ENCODE measurements at regions not wholly inside any gene's neighbourhood (a gene's known extent, or its start where the extent isn't known, plus 50 kb on each side); places are given as distances from the start of the nearest gene placed in this dataset.

- no peak for TF ChIP-seq FOXM1 (IDR thresholded peaks at IDR 0.05; ENCODE audit: borderline replicate concordance)
- TF ChIP-seq HDGF (IDR thresholded peaks at IDR 0.05; ENCODE audit: borderline replicate concordance): no peak
- TF ChIP-seq L3MBTL2 (conservative IDR thresholded peaks at IDR 0.05): no peak
- no peak for TF ChIP-seq ARNT (IDR thresholded peaks at IDR 0.05)
- TF ChIP-seq SP1 (IDR thresholded peaks at IDR 0.05): no peak
- TF ChIP-seq NFRKB (IDR thresholded peaks at IDR 0.05): no peak
- TF ChIP-seq ELF4 (IDR thresholded peaks at IDR 0.05): no peak
- no peak for TF ChIP-seq TARDBP (IDR thresholded peaks at IDR 0.05)
- TF ChIP-seq, protein P1, sequence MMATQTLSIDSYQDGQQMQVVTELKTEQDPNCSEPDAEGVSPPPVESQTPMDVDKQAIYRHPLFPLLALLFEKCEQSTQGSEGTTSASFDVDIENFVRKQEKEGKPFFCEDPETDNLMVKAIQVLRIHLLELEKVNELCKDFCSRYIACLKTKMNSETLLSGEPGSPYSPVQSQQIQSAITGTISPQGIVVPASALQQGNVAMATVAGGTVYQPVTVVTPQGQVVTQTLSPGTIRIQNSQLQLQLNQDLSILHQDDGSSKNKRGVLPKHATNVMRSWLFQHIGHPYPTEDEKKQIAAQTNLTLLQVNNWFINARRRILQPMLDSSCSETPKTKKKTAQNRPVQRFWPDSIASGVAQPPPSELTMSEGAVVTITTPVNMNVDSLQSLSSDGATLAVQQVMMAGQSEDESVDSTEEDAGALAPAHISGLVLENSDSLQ (IDR thresholded peaks at IDR 0.05): no peak
- no peak for TF ChIP-seq BHLHE40 (IDR thresholded peaks at IDR 0.05; ENCODE audit: borderline replicate concordance)
- no peak for TF ChIP-seq FOXA1 (IDR thresholded peaks at IDR 0.05)
- no peak for TF ChIP-seq SUZ12 (IDR thresholded peaks at IDR 0.05)
- TF ChIP-seq ZNF384 (IDR thresholded peaks at IDR 0.05): no peak
- no peak for TF ChIP-seq CTBP1 (IDR thresholded peaks at IDR 0.05; ENCODE audit: borderline replicate concordance)
- no peak for TF ChIP-seq LEF1 (IDR thresholded peaks at IDR 0.05; ENCODE audit: borderline replicate concordance)
- CTCF ChIA-PET: no interaction called here
- DNase-seq (ENCODE audit: extremely low spot score): no peak
- POLR2A ChIA-PET: no interaction called here
These were observed 333.9 kb upstream of the TLE4 start for GRCh38 chr9:79237861-79238260.

DNA sequence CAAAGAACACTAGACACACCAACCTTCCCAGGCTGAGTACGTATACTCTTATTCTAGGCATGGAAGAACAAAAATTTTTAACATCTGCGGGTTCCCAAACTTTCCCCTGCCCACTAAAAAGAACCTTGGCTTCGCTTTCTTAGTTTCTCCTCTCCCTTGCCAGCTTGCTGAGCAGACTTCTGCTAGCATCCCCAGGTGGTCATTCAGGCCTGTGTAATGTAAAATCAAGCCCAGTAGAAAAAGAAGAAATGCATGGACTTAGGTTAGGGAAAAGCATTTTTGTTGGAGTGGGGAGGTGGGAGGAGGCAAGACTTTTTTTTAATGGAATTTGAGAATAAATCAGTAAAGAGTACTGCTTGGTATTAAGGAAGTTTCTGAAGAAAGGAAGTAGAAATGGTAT lies 331.0 kb upstream of the TLE4 start:
- no peak for TF ChIP-seq BHLHE40 (IDR thresholded peaks at IDR 0.05; ENCODE audit: borderline replicate concordance)
- no peak for TF ChIP-seq ZNF384 (IDR thresholded peaks at IDR 0.05)
- no peak for TF ChIP-seq NFRKB (IDR thresholded peaks at IDR 0.05)
- TF ChIP-seq HDGF (IDR thresholded peaks at IDR 0.05; ENCODE audit: borderline replicate concordance): no peak
- TF ChIP-seq ELF4 (IDR thresholded peaks at IDR 0.05): no peak
- TF ChIP-seq, protein P1 (IDR thresholded peaks at IDR 0.05): no peak
- no peak for TF ChIP-seq LEF1 (IDR thresholded peaks at IDR 0.05; ENCODE audit: borderline replicate concordance)
- TF ChIP-seq CTBP1 (IDR thresholded peaks at IDR 0.05; ENCODE audit: borderline replicate concordance): no peak
- no peak for TF ChIP-seq SUZ12 (IDR thresholded peaks at IDR 0.05)
- TF ChIP-seq L3MBTL2 (conservative IDR thresholded peaks at IDR 0.05): no peak
- DNase-seq (ENCODE audit: extremely low spot score): no peak
- CTCF ChIA-PET: interaction anchor here (0.7 kb wide), 1 partner anchor 55 kb away, joined by 3 read pairs; no protein-coding TSS in a partner anchor
- POLR2A ChIA-PET: no interaction called here

- TF ChIP-seq ARNT (IDR thresholded peaks at IDR 0.05) (no peak), LEF1 (IDR thresholded peaks at IDR 0.05; ENCODE audit: borderline replicate concordance) (no peak), ELF4 (IDR thresholded peaks at IDR 0.05) (no peak), SUZ12 (IDR thresholded peaks at IDR 0.05) (no peak), FOXM1 (IDR thresholded peaks at IDR 0.05; ENCODE audit: borderline replicate concordance) (no peak)
- DNase-seq (ENCODE audit: extremely low spot score): no peak
- POLR2A ChIA-PET: interaction anchor here (1.3 kb wide), 1 partner anchor 12 kb away, joined by 3 read pairs; no protein-coding TSS in a partner anchor
- CTCF ChIA-PET: interaction anchor here (0.6 to 1.9 kb wide), 3 partner anchors 9 to 15 kb away, joined by 3 to 10 read pairs (median 5); no protein-coding TSS in a partner anchor
These were observed 329.3 kb upstream of the TLE4 start for GRCh38 chr9:79242489-79242888.

- TF ChIP-seq SP1 (IDR thresholded peaks at IDR 0.05) (no peak), HDGF (IDR thresholded peaks at IDR 0.05; ENCODE audit: borderline replicate concordance) (no peak), FOXK2 (IDR thresholded peaks at IDR 0.05) (no peak), L3MBTL2 (conservative IDR thresholded peaks at IDR 0.05) (no peak), ELF4 (IDR thresholded peaks at IDR 0.05) (no peak), LEF1 (IDR thresholded peaks at IDR 0.05; ENCODE audit: borderline replicate concordance) (no peak), NFRKB (IDR thresholded peaks at IDR 0.05) (no peak), SUZ12 (IDR thresholded peaks at IDR 0.05) (no peak), TARDBP (IDR thresholded peaks at IDR 0.05) (no peak), ARNT (IDR thresholded peaks at IDR 0.05) (no peak), BHLHE40 (IDR thresholded peaks at IDR 0.05; ENCODE audit: borderline replicate concordance) (no peak), CTBP1 (IDR thresholded peaks at IDR 0.05; ENCODE audit: borderline replicate concordance) (no peak), FOXM1 (IDR thresholded peaks at IDR 0.05; ENCODE audit: borderline replicate concordance) (no peak), ZNF384 (IDR thresholded peaks at IDR 0.05) (no peak), FOXA1 (IDR thresholded peaks at IDR 0.05) (no peak)
- TF ChIP-seq, protein P1 (IDR thresholded peaks at IDR 0.05): no peak
- CTCF ChIA-PET: interaction anchor here (1.2 kb wide), 1 partner anchor 9 kb away, joined by 4 read pairs; no protein-coding TSS in a partner anchor
- DNase-seq (ENCODE audit: extremely low spot score): no peak
- POLR2A ChIA-PET: no interaction called here
These were observed 325.6 kb upstream of the TLE4 start for GRCh38 chr9:79246170-79246569.

DNA sequence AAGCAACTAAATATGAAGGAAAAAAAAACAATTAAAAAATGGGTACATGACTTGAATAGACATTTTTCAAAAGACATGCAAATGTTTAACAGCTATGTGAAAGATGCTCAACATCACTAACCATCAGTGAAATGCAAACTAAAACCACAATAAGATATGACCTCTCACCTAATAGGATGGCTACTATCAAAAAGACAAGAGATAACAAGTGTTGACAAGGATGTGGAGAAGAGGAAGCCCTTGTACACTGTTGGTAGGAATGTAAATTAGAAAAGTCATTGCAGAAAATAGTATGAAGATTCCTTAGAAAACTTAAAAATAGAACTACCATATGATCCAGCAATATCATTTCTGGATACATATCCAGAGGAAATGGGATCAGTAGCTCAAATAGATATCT lies 324.7 kb upstream of the TLE4 start:
- no peak for TF ChIP-seq SUZ12 (IDR thresholded peaks at IDR 0.05)
- TF ChIP-seq ELF4 (IDR thresholded peaks at IDR 0.05): no peak
- no peak for TF ChIP-seq ZNF384 (IDR thresholded peaks at IDR 0.05)
- TF ChIP-seq L3MBTL2 (conservative IDR thresholded peaks at IDR 0.05): no peak
- TF ChIP-seq ARNT (IDR thresholded peaks at IDR 0.05): no peak
- TF ChIP-seq LEF1 (IDR thresholded peaks at IDR 0.05; ENCODE audit: borderline replicate concordance): no peak
- no peak for TF ChIP-seq FOXM1 (IDR thresholded peaks at IDR 0.05; ENCODE audit: borderline replicate concordance)
- no peak for TF ChIP-seq NFRKB (IDR thresholded peaks at IDR 0.05)
- no peak for TF ChIP-seq BHLHE40 (IDR thresholded peaks at IDR 0.05; ENCODE audit: borderline replicate concordance)
- TF ChIP-seq HDGF (IDR thresholded peaks at IDR 0.05; ENCODE audit: borderline replicate concordance): no peak
- TF ChIP-seq, protein P1 (IDR thresholded peaks at IDR 0.05): no peak
- no peak for TF ChIP-seq CTBP1 (IDR thresholded peaks at IDR 0.05; ENCODE audit: borderline replicate concordance)
- no peak for TF ChIP-seq TARDBP (IDR thresholded peaks at IDR 0.05)
- no peak for TF ChIP-seq SP1 (IDR thresholded peaks at IDR 0.05)
- no peak for TF ChIP-seq FOXA1 (IDR thresholded peaks at IDR 0.05)
- TF ChIP-seq FOXK2 (IDR thresholded peaks at IDR 0.05): no peak
- POLR2A ChIA-PET: no interaction called here
- no peak for DNase-seq (ENCODE audit: extremely low spot score)
- CTCF ChIA-PET: interaction anchor here (1.2 kb wide), 1 partner anchor 8 kb away, joined by 4 read pairs; no protein-coding TSS in a partner anchor
